ENCODE measurements at regions not wholly inside any gene's neighbourhood (a gene's known extent, or its start where the extent isn't known, plus 50 kb on each side); places are given as distances from the start of the nearest gene placed in this dataset.

DNA sequence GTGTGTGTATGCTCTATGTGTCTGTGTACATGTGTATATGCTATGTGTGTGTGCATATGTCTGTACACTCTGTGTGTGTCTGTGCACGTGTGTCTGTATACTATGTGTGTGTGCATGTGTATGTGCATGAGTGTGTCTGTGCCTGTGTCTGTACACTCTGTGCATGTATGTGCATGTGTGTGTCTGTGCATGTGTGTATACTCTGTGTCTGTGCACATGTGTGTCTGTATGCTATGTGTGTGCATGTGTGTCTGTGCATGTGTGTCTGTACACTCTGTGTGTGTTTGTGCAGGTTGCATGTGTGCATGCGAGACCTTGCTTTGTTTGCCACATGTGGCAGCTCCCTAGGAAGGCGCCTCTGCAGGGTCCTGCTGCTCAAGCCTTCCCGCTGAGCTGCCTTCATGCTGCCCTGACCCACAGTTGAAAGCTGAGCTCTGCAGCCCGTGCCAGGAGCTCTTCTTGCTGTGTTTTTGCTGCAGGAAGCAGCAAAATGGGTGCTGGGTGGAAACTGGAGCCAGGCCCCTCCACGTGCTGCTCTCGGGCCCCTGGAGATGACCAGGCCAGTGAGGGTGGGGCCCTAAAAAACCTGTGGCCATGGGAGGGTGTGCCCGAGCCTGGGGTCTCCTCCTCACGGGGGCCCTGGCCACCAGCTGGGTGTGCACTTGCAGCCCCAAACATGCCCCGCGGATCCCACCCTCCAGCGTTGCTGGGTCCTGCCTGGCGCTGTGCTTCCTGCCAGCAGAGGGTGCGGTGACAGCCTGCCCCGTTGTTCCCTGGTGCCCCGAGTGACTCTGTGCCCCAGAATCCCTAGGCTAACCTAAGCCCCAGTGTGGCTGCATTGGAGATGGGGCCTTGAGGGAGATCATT lies 109.1 kb downstream of the DACT2 start:
- DNase-seq: no peak

DNA sequence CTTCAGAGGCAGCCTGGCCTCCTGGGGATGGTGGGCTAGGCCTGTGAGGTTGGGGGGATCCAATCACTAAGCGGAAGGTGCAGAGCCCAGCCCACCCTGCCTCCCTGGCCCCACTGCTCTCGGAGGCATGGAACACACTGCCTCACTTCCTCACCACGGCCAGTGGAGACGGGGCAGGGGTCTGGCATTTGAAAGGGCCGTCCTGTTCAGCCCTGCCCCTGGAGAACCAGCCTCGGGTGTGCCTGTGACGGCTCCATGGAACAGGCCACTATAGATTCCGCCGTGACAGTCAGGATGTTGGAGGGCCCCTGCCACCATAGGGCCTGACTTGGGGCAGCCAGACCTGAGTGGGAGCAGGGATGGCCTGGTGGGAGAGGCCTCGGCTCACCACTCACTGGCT lies 110.2 kb downstream of the DACT2 start:
- DNase-seq: no peak

GRCh38 chr6:168208854-168209253 lies 110.7 kb downstream of the DACT2 start:
- DNase-seq: no peak

DNA sequence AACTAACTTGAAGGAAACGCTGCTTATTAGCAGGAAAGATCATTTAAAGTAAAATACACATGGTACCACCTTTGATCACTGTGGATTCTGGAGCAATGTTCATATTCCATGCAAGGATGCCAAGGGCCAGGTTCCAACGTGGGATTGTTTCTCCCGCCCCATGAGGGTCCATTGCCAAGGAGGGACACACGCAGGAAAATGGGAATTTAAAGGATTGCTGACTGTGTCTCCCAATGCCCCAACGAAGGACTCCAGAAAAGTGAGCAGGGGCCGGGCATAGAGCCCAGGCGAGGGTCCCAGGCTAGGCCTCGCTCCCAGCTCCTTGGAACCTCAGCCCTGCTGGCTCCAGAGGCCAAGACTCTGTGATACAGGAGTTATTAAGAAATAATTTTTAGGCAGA lies 111.2 kb downstream of the DACT2 start:
- no peak for DNase-seq

- no peak for DNase-seq
These were observed 112.0 kb downstream of the DACT2 start for GRCh38 chr6:168207421-168208175.

DNA sequence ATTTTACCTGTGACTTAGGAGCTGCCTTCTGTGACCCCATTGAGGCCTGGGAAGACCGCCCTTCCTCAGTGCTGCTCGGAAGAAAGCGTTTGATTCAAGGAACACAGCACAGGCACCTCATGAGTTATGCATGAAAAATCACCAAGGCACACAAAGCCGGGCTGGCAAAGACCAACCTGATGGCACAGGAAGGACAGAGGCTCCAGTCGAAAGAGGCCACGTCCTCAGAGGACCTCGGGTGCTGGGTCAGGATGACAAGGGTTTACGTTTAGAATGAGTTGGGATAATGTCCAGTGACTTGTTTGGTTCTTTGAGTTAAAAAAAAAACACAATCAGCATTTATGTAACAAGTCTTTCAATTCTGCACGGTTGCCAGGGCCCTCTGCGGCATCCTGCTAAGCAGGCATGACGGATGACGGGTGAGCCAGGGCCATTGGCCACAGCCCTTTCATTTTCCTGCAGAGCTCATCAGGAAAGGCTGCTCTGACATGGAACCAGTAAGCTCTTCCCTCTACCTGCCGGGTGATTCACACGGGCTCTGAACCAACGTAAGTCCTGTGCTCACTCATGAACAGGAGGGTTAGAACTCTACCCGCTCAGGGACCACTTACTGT lies 112.8 kb downstream of the DACT2 start:
- DNase-seq: no peak

DNA sequence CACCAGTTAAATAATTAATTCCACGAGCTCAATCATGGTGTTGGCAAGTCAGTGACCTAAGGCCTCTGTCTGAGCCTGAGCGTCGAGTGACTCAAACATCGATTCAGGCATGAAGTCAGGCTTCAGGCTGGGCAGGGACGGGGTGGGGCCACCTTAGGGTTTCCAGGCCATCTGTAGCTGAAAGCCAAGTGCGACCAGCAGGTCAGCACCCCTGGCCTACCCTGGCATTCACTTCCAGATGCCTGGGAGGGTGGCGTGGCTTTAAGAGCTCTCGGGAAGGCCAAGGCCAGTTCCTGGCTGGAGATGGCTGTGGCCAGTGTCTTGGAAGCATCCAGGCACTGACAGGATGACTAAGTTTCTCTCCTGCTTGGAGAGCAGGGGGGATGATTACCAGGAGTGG lies 113.4 kb downstream of the DACT2 start:
- no peak for DNase-seq

- DNase-seq: no peak
These were observed 117.8 kb downstream of the DACT2 start for GRCh38 chr6:168201799-168202198.

- DNase-seq: no peak
These were observed 118.2 kb downstream of the DACT2 start for GRCh38 chr6:168201383-168201782.

DNA sequence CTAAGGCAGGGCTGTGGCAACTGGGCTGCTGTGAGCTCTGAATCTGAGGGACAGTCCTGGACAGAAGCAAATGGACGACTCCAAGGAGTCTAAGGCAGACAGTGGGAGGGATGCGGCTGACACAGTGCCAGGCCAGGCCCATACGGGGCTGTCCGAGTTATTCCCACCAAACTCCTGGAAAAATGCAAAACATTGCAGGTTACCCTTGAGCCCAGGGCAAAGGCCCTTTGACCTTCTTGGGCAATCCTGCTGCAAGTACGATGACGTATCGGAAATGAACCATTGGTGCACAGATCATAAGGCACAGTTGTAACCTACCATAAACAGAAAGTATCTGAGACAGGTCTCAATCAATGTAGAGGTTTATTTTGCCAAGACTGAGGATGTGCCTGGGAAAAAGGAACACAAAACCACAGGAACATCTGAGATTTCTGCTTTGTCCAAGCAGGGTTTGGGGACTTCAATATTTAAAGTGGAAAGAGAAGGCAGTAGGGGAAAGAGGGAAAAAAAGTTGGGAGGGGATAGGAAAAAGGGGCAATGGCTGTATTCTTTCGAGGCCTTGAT lies 118.9 kb downstream of the DACT2 start:
- no peak for DNase-seq

GRCh38 chr6:168198302-168199180 lies 119.5 kb upstream of the FRMD1 start:
- no peak for DNase-seq

DNA sequence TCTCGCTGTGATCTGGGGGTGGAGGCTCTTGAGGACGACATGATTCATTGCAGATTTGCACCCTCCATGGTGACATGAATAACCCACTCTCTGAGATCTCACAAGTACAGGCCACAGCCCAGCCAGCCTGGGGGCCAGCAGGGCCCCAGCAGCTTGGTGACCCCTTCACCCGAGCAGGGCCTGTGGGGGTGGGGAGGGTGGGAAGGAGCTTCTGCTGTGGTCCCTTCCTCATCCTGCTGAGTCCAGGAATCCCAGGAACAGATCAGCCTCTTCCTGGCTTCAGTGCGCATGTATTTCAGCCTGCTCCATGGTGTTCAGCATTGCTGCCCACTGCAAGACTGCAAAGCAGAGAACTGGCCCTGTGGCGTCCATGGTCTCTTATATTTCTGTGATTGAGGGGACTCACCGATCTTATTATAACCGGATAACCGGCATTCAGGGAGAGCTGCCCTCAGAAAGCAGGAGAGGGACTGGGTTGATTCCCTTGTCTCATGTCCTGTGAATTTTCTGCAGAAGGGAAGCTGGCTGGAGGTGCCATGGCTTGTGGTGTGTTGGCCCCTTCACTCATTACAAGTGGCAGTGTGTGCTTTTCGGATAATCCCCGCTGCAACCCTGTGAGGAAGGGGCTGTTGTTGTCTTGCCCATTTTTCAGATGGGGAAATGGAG lies 118.8 kb upstream of the FRMD1 start:
- DNase-seq: no peak

- DNase-seq: no peak
These were observed 118.0 kb upstream of the FRMD1 start for GRCh38 chr6:168196881-168197635.

DNA sequence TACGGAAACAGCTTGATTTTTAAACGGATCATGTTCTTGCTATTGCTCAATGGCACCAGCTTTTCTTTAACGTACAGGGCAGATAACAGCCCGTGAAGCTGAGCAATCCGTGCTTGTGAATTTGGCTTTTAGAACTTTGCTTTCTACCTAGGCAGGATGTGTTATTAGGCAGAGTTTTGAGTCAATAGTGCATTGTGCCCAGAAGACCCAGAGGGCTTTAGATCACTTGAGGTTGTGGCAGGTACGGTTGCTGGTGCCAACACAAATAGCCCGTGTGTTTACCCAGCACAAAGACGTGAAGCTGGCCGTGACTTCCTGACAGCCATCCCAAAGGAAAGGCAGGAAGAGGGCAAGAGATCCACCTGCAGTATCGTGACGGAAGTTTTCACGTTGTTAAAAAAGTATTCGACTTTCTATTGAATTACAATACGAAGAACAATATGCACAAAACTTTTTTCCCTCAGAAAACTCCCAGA lies 117.4 kb upstream of the FRMD1 start:
- DNase-seq: no peak

- no peak for DNase-seq
These were observed 116.7 kb upstream of the FRMD1 start for GRCh38 chr6:168195712-168196111.

DNA sequence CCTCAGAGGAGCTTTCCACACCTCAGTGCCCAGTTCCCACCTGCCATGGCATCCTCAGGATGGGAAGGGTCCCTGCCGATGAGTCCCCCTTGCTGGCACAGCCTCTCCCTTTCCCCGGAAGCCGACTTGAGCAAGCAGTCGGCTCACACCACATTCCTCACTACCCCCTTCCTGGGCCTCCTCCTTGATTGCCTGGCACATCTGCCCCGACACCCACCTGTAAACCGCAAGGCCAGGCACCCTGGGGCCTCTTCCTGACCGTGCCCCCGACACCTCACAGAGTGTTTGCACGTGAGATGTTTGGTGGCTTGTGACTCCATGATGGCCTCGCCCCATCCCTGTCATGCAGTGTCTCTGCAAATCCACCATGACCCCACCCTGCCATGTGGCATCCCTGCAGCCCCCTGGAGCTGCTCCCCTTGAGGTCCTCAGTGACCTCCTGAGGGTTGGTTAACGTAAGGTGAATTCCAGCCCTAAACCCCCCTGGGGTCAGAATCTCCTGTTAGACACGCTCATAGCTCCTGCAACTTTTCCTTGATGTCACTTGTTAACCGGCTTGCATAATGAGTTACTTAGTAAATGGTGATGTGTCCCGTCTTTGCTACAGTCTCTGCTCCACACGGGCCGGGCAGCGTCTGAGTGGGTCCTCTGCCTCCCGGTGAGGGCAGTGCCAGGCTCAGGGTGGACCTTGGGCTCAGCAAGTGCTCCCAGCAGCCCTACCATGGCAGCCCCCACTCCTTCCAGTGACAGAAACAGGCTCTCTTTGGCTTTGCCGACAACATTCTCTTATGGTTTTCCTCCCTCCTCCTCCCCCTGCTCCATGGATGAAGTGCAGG lies 115.9 kb upstream of the FRMD1 start:
- no peak for DNase-seq

DNA sequence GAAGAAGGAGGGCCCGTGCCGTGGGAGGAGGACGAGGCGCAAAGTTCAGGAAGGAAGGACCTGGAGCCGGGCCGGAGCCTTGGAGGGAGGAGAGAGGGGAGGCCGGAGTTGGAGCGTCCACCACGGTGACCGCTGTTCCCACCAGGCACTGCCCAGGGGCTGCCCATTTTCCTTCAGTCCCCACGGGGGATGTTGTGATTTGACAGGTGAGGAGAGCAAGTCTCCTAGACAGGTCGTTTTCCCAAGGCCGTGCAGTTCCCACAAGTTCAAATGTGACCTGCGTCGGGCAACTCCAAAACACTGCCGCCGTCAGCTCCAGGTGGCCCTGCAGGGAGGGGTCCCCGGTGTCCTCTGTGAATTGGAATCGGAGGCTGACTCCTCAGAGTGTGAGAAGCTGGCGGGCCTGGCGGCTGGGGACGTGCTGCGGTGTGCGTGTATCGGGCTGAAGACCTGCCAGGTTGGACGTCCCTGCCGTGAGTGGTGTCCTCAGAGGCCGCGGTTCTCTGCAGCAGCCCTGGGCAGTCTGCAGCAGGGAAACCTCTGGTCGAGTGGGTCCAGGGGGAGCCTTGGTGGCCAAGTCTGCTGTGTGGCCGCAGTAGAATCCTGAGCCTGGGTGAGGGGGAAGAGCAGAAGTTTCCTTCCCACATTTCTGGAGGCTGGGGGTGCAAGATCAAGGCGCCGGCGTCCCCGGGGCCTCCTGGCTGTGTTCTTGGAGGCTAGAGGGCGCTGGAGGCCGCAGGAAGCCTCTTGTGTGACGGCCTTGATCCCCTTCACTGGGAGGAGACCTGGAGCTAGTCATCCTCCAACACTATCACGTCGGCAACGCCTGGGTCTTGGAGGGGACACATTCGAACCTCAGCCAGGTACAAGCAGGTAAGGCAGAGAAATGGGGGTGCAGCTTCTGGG lies 115.1 kb upstream of the FRMD1 start:
- no peak for DNase-seq

DNA sequence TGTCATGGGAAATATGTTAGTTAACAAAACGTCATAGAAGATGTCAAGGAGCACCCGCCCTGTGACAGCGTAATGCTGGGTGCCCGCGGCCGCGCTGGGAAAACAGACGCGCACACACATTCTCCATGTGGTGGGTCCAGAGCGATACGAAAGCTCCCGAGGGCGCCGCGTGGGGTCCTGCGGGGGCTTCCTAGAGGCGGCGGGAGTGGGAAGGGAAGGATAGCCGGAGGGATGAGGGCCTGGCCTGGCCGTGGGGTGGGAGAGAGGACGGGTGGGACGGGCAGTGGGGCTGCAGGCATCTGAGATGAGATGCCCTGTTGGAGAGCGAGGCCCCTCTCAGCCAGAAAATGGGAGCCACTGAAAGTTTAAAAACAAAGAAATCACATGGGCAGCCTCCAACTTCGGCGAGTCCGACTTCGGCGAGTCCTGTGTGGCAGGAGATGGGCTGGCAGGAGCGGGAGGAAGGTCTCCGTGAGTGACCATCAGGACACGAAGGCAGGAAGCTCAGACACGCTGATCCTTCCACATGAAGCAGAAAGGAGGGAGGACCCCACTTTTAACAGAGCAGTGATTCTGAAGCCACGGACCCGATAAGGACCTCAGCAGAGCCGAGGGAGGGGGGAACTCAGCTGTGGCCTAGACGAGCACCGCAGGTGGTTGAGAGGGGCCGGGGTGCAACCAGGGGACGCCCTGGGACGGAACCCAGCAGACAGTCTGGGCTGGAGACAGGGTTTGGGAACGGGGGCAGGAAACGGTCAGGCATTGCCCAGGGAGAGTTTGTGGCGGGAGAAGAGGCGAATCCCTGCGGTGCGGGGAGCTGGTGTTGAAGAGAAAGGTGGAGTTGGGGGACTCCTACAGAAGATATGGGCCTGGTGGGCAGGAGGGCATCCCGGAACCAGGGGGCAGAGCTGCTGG lies 114.1 kb upstream of the FRMD1 start:
- no peak for DNase-seq

All from OCI-M1 (cell line).